Psoas muscle (tissue), 7 donors: ENCODE measurements at regions not wholly inside any gene's neighbourhood (a gene's known extent, or its start where the extent isn't known, plus 50 kb on each side); places are given as distances from the start of the nearest gene placed in this dataset.

Experiments used
- ATAC-seq, 4 donors: fragments of 200-7000 bp; cut with Tn5 transposase; one replicate each; pipeline ENCODE4 v1.9.1; 2020; ENCODE audit warnings: moderate library complexity in 3 of 4, mild to moderate bottlenecking in 2 of 4
- DNase-seq, 2 donors: peaks; one replicate each; pipeline ENCODE4 v3.0.0-alpha.2; 2020
- H3K27ac ChIP-seq: fragments of 200-600 bp; one replicate; pipeline ENCODE4 v1.8.0; 2022
- H3K27me3 ChIP-seq, 3 donors: fragments of 200-600 bp in 1 of 3; one replicate each; pipeline versions ENCODE4 v1.6.1 to v1.8.0; 2013 to 2022; ENCODE audit warnings: low read length in 2 of 3, mild to moderate bottlenecking in 2 of 3, moderate library complexity in 1 of 3; ENCODE audit not compliant: insufficient read depth in 3 of 3
- H3K36me3 ChIP-seq, 2 donors: fragments of 200-600 bp in 1 of 2; one replicate each; pipeline versions ENCODE4 v1.6.1 to v1.8.0; 2013 to 2022; ENCODE audit warnings: low read depth in 1 of 2, mild to moderate bottlenecking in 1 of 2, moderate library complexity in 1 of 2; ENCODE audit not compliant: insufficient read depth in 1 of 2
- H3K4me1 ChIP-seq: fragments of 200-600 bp; one replicate; pipeline ENCODE4 v1.8.0; 2022
- H3K4me3 ChIP-seq: fragments of 200-600 bp; one replicate; pipeline ENCODE4 v1.8.0; 2022; ENCODE audit warnings: mild to moderate bottlenecking
- H3K9me3 ChIP-seq: fragments of 200-600 bp; one replicate; pipeline ENCODE4 v1.8.0; 2022
- WGBS, 3 donors: extraction: QIAGEN DNeasy Blood & Tissue Kit; methylation state at CpG; one replicate each; pipeline versions ENCODE4 v1.1.6 to v1.1.7; 2013; 5-methylcytosine and 5-hydroxymethylcytosine counted together
- intact Hi-C, 2 donors: fragments of 100-400 bp; cut with DNase I; formaldehyde crosslinking; loops; one replicate each; pipeline versions ENCODE4 v1.11.0 to v1.14.2; 2022
- TF ChIP-seq, protein P1 (sequence below): fragments of 200-600 bp; IDR thresholded peaks from one replicate; pipeline ENCODE4 v1.8.0; 2022; ENCODE audit warnings: antibody characterized with exemption
- donor health status: healthy with polysubstance abuse.
- donor health status: DM: no; HTN: no; CAD: no; lungs with moderate emphysema.
- donor health status: Bipolar disorder and iron deficiency.
- donor health status: healthy.
- donor health status: DM: yes; HTN: yes; CAD: no.
- donor health status: DM: no; HTN: no; CAD: no.
- donor health status: DM: yes; HTN: yes; CAD: no.

GRCh38 chr5:42059778-42060464 is 134.8 kb downstream of the FBXO4 start:
- Histone ChIP-seq H3K27me3 (no peaks in the 10 kb centered on the region), H3K9me3 (no peaks in the 10 kb centered on the region), H3K27ac (no peak overlapping the region), H3K36me3 (no peaks in the 10 kb centered on the region), H3K4me1 (no peaks in the 10 kb centered on the region), H3K4me3 (no peak overlapping the region)
- intact Hi-C loops = loop anchor here (5.0 kb wide), 2 partner anchors 203 to 827 kb away; no protein-coding TSS in a partner anchor
- no peak for ATAC-seq
- no peak for DNase-seq
- WGBS, 3 donors = 87 to 92% (median 92%) methylated on average over 16 of the region's 16 CpGs
- TF ChIP-seq, protein P1, sequence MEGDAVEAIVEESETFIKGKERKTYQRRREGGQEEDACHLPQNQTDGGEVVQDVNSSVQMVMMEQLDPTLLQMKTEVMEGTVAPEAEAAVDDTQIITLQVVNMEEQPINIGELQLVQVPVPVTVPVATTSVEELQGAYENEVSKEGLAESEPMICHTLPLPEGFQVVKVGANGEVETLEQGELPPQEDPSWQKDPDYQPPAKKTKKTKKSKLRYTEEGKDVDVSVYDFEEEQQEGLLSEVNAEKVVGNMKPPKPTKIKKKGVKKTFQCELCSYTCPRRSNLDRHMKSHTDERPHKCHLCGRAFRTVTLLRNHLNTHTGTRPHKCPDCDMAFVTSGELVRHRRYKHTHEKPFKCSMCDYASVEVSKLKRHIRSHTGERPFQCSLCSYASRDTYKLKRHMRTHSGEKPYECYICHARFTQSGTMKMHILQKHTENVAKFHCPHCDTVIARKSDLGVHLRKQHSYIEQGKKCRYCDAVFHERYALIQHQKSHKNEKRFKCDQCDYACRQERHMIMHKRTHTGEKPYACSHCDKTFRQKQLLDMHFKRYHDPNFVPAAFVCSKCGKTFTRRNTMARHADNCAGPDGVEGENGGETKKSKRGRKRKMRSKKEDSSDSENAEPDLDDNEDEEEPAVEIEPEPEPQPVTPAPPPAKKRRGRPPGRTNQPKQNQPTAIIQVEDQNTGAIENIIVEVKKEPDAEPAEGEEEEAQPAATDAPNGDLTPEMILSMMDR = no peak

DNA sequence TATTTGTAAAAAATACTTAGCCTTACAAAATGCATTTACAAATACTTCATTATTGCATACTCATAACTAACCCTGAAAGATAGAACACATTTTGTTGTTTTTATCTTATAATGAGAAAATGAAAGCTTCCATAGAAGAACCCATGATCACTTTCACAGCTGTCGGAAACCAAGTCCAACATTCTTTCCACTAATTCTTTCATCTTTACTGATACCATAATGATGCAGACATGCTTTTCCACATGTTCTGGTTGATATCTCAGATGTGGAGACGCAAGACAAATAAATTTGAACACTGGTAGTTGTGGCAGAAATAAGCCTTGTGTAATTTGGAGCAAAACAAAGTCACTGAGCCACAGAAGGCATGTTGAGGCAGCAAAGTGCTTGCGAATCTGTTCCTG is 136.0 kb downstream of the FBXO4 start:
- H3K4me3 ChIP-seq = no peak overlapping the region
- 31 to 37% (median 32%) methylated on average over 3 of the region's 3 CpGs for WGBS, 3 donors

GRCh38 chr5:42064821-42065220 is 139.7 kb downstream of the FBXO4 start:
- Histone ChIP-seq H3K27ac (no peak overlapping the region), H3K9me3 (no peaks in the 10 kb centered on the region), H3K4me3 (no peak overlapping the region), H3K36me3 (no peaks in the 10 kb centered on the region), H3K27me3 (no peaks in the 10 kb centered on the region), H3K4me1 (no peaks in the 10 kb centered on the region)
- TF ChIP-seq, protein P1 = no peak
- no peak for ATAC-seq
- no peak for DNase-seq
- intact Hi-C loops = loop anchor here in 1 of 2 donors (5.0 kb wide), 1 partner anchor 822 kb away; no protein-coding TSS in a partner anchor

More for the DNA sequence above, 136.0 kb downstream of the FBXO4 start:
- intact Hi-C loops = loop anchor here in 1 of 2 donors (5.0 kb wide), 1 partner anchor 826 kb away; no protein-coding TSS in a partner anchor
- Histone ChIP-seq H3K4me1 (no peaks in the 10 kb centered on the region), H3K27ac (no peak overlapping the region), H3K9me3 (no peaks in the 10 kb centered on the region), H3K36me3 (no peaks in the 10 kb centered on the region), H3K27me3 (no peaks in the 10 kb centered on the region)
- TF ChIP-seq, protein P1 = no peak
- DNase-seq = no peak
- ATAC-seq = no peak

DNA sequence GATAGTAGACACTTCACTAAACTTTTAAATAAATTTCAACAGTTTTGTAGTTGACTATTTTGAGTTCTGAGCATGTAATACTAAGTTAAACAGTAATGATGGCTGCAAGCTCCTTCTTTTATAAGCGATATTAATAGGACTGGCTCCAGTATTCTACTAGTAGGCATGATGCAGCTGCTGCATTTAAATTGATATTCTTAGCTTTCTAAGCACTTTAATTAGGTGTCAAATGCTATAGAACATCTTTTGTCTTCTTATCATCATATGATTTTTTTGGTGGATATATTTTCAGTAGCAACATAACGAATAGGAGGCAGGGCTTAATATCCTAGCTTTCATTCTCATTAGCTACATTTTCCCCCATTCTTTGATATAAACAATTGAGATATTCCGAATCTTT is 141.1 kb downstream of the FBXO4 start:
- ATAC-seq (no peak), DNase-seq (no peak)
- no peaks in the 10 kb centered on the region for H3K27me3 ChIP-seq
- H3K4me3 ChIP-seq = no peak overlapping the region
- H3K27ac ChIP-seq = no peak overlapping the region
- H3K36me3 ChIP-seq = no peaks in the 10 kb centered on the region
- intact Hi-C loops = no loop called here
- TF ChIP-seq, protein P1 = no peak
- WGBS, 3 donors = 72 to 76% (median 74%) methylated on average over 3 of the region's 3 CpGs
- H3K9me3 ChIP-seq = no peaks in the 10 kb centered on the region
- H3K4me1 ChIP-seq = no peaks in the 10 kb centered on the region

GRCh38 chr5:42074353-42074752 is 149.3 kb downstream of the FBXO4 start:
- Histone ChIP-seq H3K4me3 (no peak overlapping the region), H3K4me1 (no peaks in the 10 kb centered on the region), H3K9me3 (no peaks in the 10 kb centered on the region), H3K27ac (no peak overlapping the region), H3K27me3 (peaks cover 0 to 4% (median 1%) of the 10 kb centered on the region in 3 donors), H3K36me3 (no peaks in the 10 kb centered on the region)
- intact Hi-C loops = no loop called here
- WGBS, 3 donors = 56 to 83% (median 60%) methylated on average over 1 of the region's 1 CpG
- DNase-seq = no peak
- TF ChIP-seq, protein P1 = no peak
- ATAC-seq = no peak
